H1 (cell line): ENCODE measurements at regions not wholly inside any gene's neighbourhood (a gene's known extent, or its start where the extent isn't known, plus 50 kb on each side); places are given as distances from the start of the nearest gene placed in this dataset.

Experiments used
- CTCF ChIP-seq, 3 experiments: IDR thresholded peaks; 1 replicate in 2 of 3; 2 replicates in 1 of 3; pipeline versions ENCODE4 v1.5.1 to v1.6.1; 2011; ENCODE audit warnings: low read length in 3 of 3, mild to moderate bottlenecking in 3 of 3, inconsistent platforms in 2 of 3, low read depth in 1 of 3, moderate library complexity in 1 of 3; ENCODE audit not compliant: insufficient read depth in 1 of 3; ENCODE audit errors: control extremely low read depth in 1 of 3
- GABPA ChIP-seq: IDR thresholded peaks from 2 replicates; pipeline ENCODE4 v1.6.1; 2011; ENCODE audit warnings: mild to moderate bottlenecking, low read length, moderate library complexity, borderline replicate concordance; ENCODE audit not compliant: insufficient read depth
- JUND ChIP-seq: IDR thresholded peaks from 2 replicates; pipeline ENCODE4 v1.6.1; 2011; ENCODE audit warnings: mild to moderate bottlenecking, improper control_type of control experiment, low read length
- KDM1A ChIP-seq: fragments of 200-600, 300-600 bp; sonication (generic); IDR thresholded peaks from 2 replicates; pipeline ENCODE4 v1.7.1; 2016; ENCODE audit warnings: mild to moderate bottlenecking, low read length, borderline replicate concordance
- MAX ChIP-seq: IDR thresholded peaks from 2 replicates; pipeline ENCODE4 v1.6.1; 2012; ENCODE audit warnings: inconsistent platforms
- NANOG ChIP-seq: IDR thresholded peaks from 2 replicates; pipeline ENCODE4 v1.6.1; 2011; ENCODE audit warnings: low read length, low read depth, mild to moderate bottlenecking, inconsistent platforms; ENCODE audit not compliant: insufficient read depth, poor library complexity, severe bottlenecking
- RNF2 ChIP-seq: fragments of 200-900, 300-1000 bp; sonication (generic); IDR thresholded peaks from 2 replicates; pipeline ENCODE4 v1.7.1; 2016; ENCODE audit warnings: borderline replicate concordance, low read depth, mild to moderate bottlenecking, antibody characterized with exemption, low read length; ENCODE audit not compliant: poor library complexity, severe bottlenecking; ENCODE audit errors: missing control alignments
- SIX5 ChIP-seq: IDR thresholded peaks from 2 replicates; pipeline ENCODE4 v1.6.1; 2011; ENCODE audit warnings: mild to moderate bottlenecking, low read depth, low read length
- TCF12 ChIP-seq: IDR thresholded peaks from 2 replicates; pipeline ENCODE4 v1.6.1; 2011; ENCODE audit warnings: low read depth, mild to moderate bottlenecking, low read length
- TF ChIP-seq, protein P1 (sequence below): IDR thresholded peaks from 2 replicates; pipeline ENCODE4 v1.6.1; 2012; ENCODE audit warnings: inconsistent platforms

DNA sequence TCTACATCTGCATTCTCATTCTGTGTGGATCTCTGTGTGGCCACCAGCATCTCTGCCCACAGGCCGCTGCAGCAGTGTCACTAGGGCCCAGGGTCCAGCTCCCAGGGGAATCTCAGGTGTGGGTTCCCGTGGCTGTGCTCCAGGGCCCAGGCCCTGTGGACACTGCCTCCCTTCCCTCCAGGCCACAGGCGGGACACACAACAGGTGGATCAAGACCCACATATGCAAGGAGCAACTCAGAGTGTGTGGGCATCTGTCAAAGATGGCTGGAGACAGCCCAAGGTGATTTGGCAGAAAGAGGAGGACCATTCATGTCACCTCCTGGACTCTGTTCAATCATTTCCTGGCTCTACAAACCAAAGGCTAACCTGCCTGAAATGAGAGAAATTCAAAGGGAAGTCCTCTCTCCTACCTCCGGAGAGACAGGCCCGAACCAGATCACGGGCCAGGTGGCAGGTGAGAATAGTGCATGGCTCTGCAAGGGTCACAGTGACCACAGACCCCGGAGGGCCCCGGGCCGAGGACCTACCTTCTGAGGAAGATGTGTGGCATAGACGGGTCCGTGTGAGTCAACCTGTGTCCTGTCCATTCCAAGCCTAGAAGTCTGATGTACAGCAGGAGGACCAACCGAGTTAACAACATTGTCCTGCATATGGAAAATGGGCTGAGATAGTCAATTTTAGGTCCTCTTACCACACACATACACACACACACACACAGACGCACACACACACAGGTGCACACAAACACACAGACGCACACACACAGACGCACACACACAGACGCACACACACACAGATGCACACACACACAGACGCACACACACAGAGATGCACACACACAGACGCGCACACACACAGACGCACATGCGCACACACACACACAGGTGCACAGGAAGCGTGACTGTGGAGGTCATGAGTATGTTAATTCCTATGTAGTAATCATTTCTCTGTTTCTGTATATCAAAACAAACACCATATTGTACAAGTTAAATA, 1068.5 kb downstream of the BRD1 start (continued):
- TF ChIP-seq KDM1A: no peak
- TF ChIP-seq NANOG: no peak
- TF ChIP-seq SIX5: no peak
- TF ChIP-seq RNF2: no peak
- TF ChIP-seq, protein P1, sequence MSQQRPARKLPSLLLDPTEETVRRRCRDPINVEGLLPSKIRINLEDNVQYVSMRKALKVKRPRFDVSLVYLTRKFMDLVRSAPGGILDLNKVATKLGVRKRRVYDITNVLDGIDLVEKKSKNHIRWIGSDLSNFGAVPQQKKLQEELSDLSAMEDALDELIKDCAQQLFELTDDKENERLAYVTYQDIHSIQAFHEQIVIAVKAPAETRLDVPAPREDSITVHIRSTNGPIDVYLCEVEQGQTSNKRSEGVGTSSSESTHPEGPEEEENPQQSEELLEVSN: no peak
- no peak for TF ChIP-seq JUND
- TF ChIP-seq CTCF (IDR thresholded peaks at IDR 0.05; ENCODE audit: control extremely low read depth in 1 of 3, insufficient read depth in 1 of 3, low read depth in 1 of 3, low read length in 3 of 3): no peak
- TF ChIP-seq GABPA: no peak
- no peak for TF ChIP-seq TCF12
- TF ChIP-seq MAX: no peak
